ENCODE measurements at regions not wholly inside any gene's neighbourhood (a gene's known extent, or its start where the extent isn't known, plus 50 kb on each side); places are given as distances from the start of the nearest gene placed in this dataset.
"Not testable (repeated sequence)": the region's sequence is repeated elsewhere in the genome, so short reads cannot be mapped to it uniquely, and the experiment has no call there.

DNA sequence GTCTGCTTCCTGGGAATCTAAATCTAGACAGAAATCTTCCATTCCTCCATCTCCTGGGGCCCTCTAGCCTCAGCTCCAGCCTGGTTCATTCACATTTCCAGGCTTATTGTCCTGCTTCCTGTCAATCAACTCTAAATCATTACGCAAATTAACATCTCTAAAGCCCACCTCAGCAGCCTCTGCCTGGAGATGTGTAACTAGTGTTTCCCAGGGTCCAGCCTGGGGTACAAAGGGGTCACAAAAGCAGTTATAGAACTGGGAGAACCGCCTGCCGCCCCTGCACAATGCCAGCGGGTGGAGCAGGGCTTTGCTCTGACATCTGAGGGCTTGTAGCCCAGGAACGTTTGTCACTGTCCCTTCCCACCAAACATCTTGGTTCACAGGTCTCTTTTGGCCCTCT is 373.5 kb downstream of the RRAGC start:
- TF ChIP-seq, protein P1, sequence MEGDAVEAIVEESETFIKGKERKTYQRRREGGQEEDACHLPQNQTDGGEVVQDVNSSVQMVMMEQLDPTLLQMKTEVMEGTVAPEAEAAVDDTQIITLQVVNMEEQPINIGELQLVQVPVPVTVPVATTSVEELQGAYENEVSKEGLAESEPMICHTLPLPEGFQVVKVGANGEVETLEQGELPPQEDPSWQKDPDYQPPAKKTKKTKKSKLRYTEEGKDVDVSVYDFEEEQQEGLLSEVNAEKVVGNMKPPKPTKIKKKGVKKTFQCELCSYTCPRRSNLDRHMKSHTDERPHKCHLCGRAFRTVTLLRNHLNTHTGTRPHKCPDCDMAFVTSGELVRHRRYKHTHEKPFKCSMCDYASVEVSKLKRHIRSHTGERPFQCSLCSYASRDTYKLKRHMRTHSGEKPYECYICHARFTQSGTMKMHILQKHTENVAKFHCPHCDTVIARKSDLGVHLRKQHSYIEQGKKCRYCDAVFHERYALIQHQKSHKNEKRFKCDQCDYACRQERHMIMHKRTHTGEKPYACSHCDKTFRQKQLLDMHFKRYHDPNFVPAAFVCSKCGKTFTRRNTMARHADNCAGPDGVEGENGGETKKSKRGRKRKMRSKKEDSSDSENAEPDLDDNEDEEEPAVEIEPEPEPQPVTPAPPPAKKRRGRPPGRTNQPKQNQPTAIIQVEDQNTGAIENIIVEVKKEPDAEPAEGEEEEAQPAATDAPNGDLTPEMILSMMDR (conservative IDR thresholded peaks at IDR 0.05; ENCODE audit: low read depth, low read length) = no peak
- H3K4me3 ChIP-seq (ENCODE audit: low read depth, low read length) = no peak overlapping the region
- no peak for DNase-seq (ENCODE audit: low read depth)

DNA sequence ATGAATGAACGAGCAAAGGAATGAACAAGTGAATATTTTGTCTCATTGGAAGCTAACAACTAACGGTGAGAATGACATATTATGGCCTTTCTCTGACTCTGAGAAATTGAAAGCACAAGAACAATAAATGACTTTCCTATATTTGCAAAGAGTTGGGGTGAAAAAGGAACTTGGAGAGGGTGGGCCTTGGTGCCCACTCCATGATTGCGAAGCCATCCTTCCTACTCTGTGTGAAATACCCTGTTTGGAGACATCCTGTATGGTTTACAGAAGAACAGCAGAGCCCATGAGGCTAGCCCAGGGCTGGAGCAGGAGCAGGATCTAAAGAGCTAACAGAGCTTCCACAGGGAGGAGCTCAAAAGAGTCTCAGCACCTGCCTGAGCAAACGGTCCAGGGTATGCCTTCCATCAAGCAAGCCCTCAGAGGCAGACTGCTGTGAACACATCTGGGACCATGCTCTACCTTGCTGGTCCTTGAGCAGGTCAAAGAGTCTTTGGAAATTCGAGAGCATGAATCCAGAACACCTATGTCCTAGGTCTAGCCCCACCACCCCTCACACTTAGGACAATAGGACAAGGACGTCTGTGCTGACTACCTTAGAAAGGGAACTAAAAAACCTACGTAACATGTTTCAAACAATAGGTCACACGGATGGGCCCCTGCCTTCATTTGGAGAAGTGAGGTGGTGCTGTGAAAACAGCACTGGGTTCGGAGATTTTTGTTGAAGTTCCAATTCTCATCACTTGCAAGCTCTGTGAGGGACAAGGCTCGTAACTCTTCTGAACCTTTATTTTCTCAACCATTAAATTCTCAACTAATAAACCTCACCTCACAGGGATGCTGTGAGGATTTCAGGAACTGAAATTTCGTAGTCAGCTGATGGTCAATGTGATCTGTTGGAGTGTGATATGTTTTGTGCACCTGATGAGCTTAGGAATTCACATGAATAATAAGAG is 377.4 kb downstream of the RRAGC start:
- TF ChIP-seq, protein P1 (conservative IDR thresholded peaks at IDR 0.05; ENCODE audit: low read depth, low read length) = no peak
- DNase-seq (ENCODE audit: low read depth) = no peak
- no peak overlapping the region for H3K4me3 ChIP-seq (ENCODE audit: low read depth, low read length)

GRCh38 chr1:38479662-38480061 is 379.9 kb downstream of the RRAGC start:
- H3K4me3 ChIP-seq (ENCODE audit: low read depth, low read length); DNase-seq (ENCODE audit: low read depth): not testable (repeated sequence)

DNA sequence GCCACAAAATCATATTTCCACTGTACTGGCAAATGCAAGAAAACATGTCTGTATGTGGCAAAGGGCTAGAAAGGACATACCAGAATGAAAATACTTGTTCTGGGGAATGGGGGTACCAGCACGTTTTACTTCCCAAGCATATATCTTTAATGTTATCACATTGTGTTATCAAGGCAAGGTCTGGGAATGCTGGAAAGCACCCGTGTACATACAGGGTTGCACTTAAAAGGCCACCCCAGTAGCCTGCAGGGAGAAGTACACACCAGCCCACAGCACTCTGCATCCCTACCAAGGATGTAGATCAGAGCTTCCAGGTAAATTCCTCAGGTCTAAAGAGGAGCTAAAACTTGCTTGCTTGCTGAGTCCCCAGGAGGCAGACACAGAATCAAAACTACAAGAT is 381.8 kb downstream of the RRAGC start:
- TF ChIP-seq, protein P1 (conservative IDR thresholded peaks at IDR 0.05; ENCODE audit: low read depth, low read length) = no peak
- DNase-seq (ENCODE audit: low read depth) = no peak
- no peak overlapping the region for H3K4me3 ChIP-seq (ENCODE audit: low read depth, low read length)

DNA sequence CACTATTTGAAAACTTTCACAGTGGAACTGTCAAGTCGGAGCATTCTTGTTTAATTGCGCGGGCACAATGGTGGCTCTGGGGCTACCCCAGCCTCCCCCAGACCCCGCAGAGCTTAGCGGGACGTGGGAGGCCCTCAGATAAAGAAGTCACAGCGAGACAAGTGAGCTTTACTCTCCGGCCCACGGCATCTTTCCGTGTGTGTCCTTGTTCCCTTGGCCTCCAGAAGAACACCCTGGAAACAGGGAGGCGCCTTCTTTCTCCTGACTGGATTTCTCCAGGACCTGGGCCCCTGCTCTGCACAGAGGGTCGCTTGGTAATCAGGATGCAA is 382.8 kb downstream of the RRAGC start:
- no peak overlapping the region for H3K4me3 ChIP-seq (ENCODE audit: low read depth, low read length)
- no peak for DNase-seq (ENCODE audit: low read depth)
- TF ChIP-seq, protein P1 (conservative IDR thresholded peaks at IDR 0.05; ENCODE audit: low read depth, low read length) = no peak

DNA sequence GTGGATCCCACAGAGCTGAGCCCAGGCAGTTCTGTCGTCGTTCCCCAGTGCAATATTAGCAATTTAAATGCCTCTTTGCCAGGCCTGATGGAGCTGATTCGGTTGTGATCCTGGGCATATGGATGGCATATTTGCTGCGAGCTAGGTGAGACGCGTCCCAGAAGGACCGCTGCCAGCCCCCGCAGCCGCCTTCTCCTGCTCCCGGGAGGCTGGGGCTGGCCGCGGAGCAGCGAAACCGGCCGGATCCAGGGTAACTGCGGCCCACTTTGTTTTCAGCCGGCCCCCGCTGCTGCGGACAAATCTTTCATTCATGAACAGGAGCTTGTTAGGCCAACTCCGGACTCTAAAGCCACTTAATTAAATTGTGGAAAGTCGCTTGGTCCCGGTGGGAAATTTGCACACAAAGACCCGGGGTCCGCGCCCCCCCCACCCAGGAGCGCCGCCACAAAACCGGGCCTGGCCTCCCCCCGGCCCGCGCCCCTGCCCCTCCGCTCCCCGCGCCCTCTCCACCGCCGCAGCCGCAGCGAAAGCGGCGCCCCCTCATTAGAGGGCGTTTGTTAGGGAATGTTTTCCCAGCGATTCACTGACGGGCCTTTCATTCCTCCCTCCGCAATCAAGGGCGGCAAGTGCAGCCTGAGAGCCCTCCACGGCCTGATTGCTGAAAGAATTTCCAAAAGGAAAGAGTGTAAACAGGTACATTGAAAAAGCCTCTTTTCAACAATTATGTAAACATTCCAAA is 383.3 kb downstream of the RRAGC start:
- no peak overlapping the region for H3K4me3 ChIP-seq (ENCODE audit: low read depth, low read length)
- TF ChIP-seq, protein P1 (conservative IDR thresholded peaks at IDR 0.05; ENCODE audit: low read depth, low read length) = no peak
- DNase-seq (ENCODE audit: low read depth) = no peak

DNA sequence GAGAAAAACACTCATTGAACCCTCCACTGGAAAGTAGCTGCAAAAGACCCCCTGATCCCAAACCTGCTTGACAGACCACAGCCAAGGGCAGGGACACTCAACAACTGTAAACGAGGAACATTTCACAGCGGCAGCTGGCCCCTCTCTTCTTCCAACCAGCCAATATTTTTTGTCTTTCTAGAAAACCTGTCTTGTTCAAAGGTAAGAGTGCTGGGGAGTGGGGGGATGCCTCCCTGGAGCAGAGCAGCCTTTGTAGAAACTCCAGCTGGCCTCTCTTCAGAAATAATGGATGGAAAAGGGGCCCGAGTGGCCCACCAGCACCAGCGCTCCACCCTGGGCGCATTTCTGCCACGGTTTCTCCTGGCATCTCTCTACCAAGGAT is 384.0 kb downstream of the RRAGC start:
- DNase-seq (ENCODE audit: low read depth) = no peak
- TF ChIP-seq, protein P1 (conservative IDR thresholded peaks at IDR 0.05; ENCODE audit: low read depth, low read length) = no peak
- H3K4me3 ChIP-seq (ENCODE audit: low read depth, low read length) = no peak overlapping the region
